Thoracic aorta (tissue), 2 donors: ENCODE measurements at regions not wholly inside any gene's neighbourhood (a gene's known extent, or its start where the extent isn't known, plus 50 kb on each side); places are given as distances from the start of the nearest gene placed in this dataset.

Source experiments
- ATAC-seq: fragments of 150-250 bp; one replicate; pipeline ENCODE4 v1.8.0; 2017; ENCODE audit warnings: low read depth; ENCODE audit not compliant: insufficient number of reproducible peaks, low FRiP score
- DNase-seq: peaks from one replicate; pipeline ENCODE4 v3.0.0-alpha.2; 2020; ENCODE audit warnings: low spot score
- H3K27ac ChIP-seq, 2 donors: fragments of 200-600 bp; sonication (generic); 1 replicate in 1 of 2; 2 replicates in 1 of 2; pipeline ENCODE4 v1.5.1; 2016; ENCODE audit warnings: mild to moderate bottlenecking in 2 of 2, moderate library complexity in 2 of 2
- H3K27me3 ChIP-seq: fragments of 200-600 bp; sonication (generic); replicated peaks from 2 replicates; pipeline ENCODE4 v1.6.0; 2016; ENCODE audit warnings: mild to moderate bottlenecking; ENCODE audit not compliant: insufficient read depth
- H3K36me3 ChIP-seq: fragments of 200-600 bp; sonication (generic); one replicate; pipeline ENCODE4 v1.5.1; 2016
- H3K4me1 ChIP-seq, 2 donors: fragments of 200-600 bp; sonication (generic); 1 replicate in 1 of 2; 2 replicates in 1 of 2; pipeline versions ENCODE4 v1.5.1 to v1.6.0; 2016; ENCODE audit warnings: low read depth in 2 of 2, mild to moderate bottlenecking in 1 of 2; ENCODE audit not compliant: control insufficient read depth in 1 of 2
- H3K4me3 ChIP-seq: fragments of 200-600 bp; sonication (generic); 2 replicates; pipeline ENCODE4 v1.5.1; 2016; ENCODE audit warnings: mild to moderate bottlenecking
- H3K9me3 ChIP-seq: fragments of 200-600 bp; sonication (generic); 2 replicates; pipeline ENCODE4 v1.5.1; 2016
- CTCF ChIP-seq: fragments of 200-600 bp; sonication (generic); IDR thresholded peaks from one replicate; pipeline ENCODE4 v1.5.1; 2019; ENCODE audit warnings: antibody characterized with exemption

GRCh38 chr16:80355335-80355734, 185.5 kb upstream of the DYNLRB2 start:
- DNase-seq (no peak), ATAC-seq (no peak)
- Histone ChIP-seq H3K27ac (no peak overlapping the region), H3K4me1 (no peaks in the 10 kb centered on the region), H3K27me3 (no peaks in the 10 kb centered on the region), H3K4me3 (no peak overlapping the region), H3K36me3 (no peaks in the 10 kb centered on the region), H3K9me3 (no peaks in the 10 kb centered on the region)
- TF ChIP-seq CTCF, result no peak

- H3K4me1 ChIP-seq, result peaks cover 5 to 27% of the 10 kb centered on the region in 2 donors
- ATAC-seq (no peak), DNase-seq (no peak)
- no peak overlapping the region for H3K27ac ChIP-seq
- no peaks in the 10 kb centered on the region for H3K36me3 ChIP-seq
- no peaks in the 10 kb centered on the region for H3K27me3 ChIP-seq
- H3K9me3 ChIP-seq, result no peaks in the 10 kb centered on the region
- no peak overlapping the region for H3K4me3 ChIP-seq
- no peak for TF ChIP-seq CTCF
Observed at GRCh38 chr16:80350061-80350460, 190.7 kb upstream of the DYNLRB2 start.

GRCh38 chr16:80347900-80348299, 192.9 kb upstream of the DYNLRB2 start:
- H3K27me3 ChIP-seq, result no peaks in the 10 kb centered on the region
- no peaks in the 10 kb centered on the region for H3K36me3 ChIP-seq
- H3K27ac ChIP-seq, result no peak overlapping the region
- H3K9me3 ChIP-seq, result no peaks in the 10 kb centered on the region
- H3K4me1 ChIP-seq, result peaks cover 5 to 27% of the 10 kb centered on the region in 2 donors
- no peak for TF ChIP-seq CTCF
- ATAC-seq, result no peak
- no peak for DNase-seq
- peak overlapping the region; percentile 50 for H3K4me3 ChIP-seq

GRCh38 chr16:80347002-80347401, 193.8 kb upstream of the DYNLRB2 start:
- no peak for TF ChIP-seq CTCF
- Histone ChIP-seq H3K36me3 (no peaks in the 10 kb centered on the region), H3K27me3 (no peaks in the 10 kb centered on the region), H3K4me3 (no peak overlapping the region), H3K27ac (no peak overlapping the region), H3K4me1 (peaks cover 5 to 27% of the 10 kb centered on the region in 2 donors), H3K9me3 (no peaks in the 10 kb centered on the region)
- no peak for DNase-seq
- no peak for ATAC-seq

GRCh38 chr16:80346111-80346632, 194.6 kb upstream of the DYNLRB2 start:
- H3K36me3 ChIP-seq, result no peaks in the 10 kb centered on the region
- no peak for TF ChIP-seq CTCF
- H3K27ac ChIP-seq, result no peak overlapping the region
- DNase-seq (no peak), ATAC-seq (no peak)
- H3K9me3 ChIP-seq, result no peaks in the 10 kb centered on the region
- H3K27me3 ChIP-seq, result no peaks in the 10 kb centered on the region
- no peak overlapping the region for H3K4me3 ChIP-seq
- H3K4me1 ChIP-seq, result peaks cover 5 to 27% of the 10 kb centered on the region in 2 donors
